ENCODE measurements at regions not wholly inside any gene's neighbourhood (a gene's known extent, or its start where the extent isn't known, plus 50 kb on each side); places are given as distances from the start of the nearest gene placed in this dataset.

GRCh38 chr5:136769900-136770684 is 404.7 kb upstream of the TRPC7 start (continued):
- TF ChIP-seq ZNF513 (tag by site-specific recombination; IDR thresholded peaks at IDR 0.05): no peak
- peak; percentile 50; the same call in 1 of the 2 replicates for TF ChIP-seq SCRT2 (tag by site-specific recombination; IDR thresholded peaks at IDR 0.05)
- TF ChIP-seq ZXDB (tag by site-specific recombination; IDR thresholded peaks at IDR 0.05): peak; percentile 77
- no peak for TF ChIP-seq ZEB2 (tag by site-specific recombination; IDR thresholded peaks at IDR 0.05)
- no peak for TF ChIP-seq ZNF138 (tag by site-specific recombination; IDR thresholded peaks at IDR 0.05; ENCODE audit: borderline replicate concordance)
- TF ChIP-seq ZIC2 (tag by site-specific recombination; IDR thresholded peaks at IDR 0.05): no peak
- TF ChIP-seq PRDM10 (tag by site-specific recombination; IDR thresholded peaks at IDR 0.05): no peak
- TF ChIP-seq PRDM2 (tag by site-specific recombination; IDR thresholded peaks at IDR 0.05; ENCODE audit: borderline replicate concordance): no peak
- no peak for TF ChIP-seq ZSCAN18 (tag by site-specific recombination; IDR thresholded peaks at IDR 0.05)
- no peak for TF ChIP-seq ZNF837 (tag by site-specific recombination; IDR thresholded peaks at IDR 0.05)
- TF ChIP-seq ZFP37 (tag by site-specific recombination; IDR thresholded peaks at IDR 0.05): no peak
- TF ChIP-seq ZNF324 (tag by site-specific recombination; IDR thresholded peaks at IDR 0.05): no peak
- 0 out of 2 replicates have a peak, but pooled peaks have one; percentile 33 for TF ChIP-seq ZBTB17 (tag by site-specific recombination; IDR thresholded peaks at IDR 0.05)
- no peak for TF ChIP-seq ZNF184 (tag by site-specific recombination; IDR thresholded peaks at IDR 0.05)
- no peak for TF ChIP-seq ZNF280C (tag by site-specific recombination; IDR thresholded peaks at IDR 0.05)
- TF ChIP-seq ZNF571 (tag by site-specific recombination; IDR thresholded peaks at IDR 0.05): no peak
- peak; percentile 72 for TF ChIP-seq GLIS1 (tag by site-specific recombination; IDR thresholded peaks at IDR 0.05)
- TF ChIP-seq ZNF37A (tag by site-specific recombination; IDR thresholded peaks at IDR 0.05): no peak
- TF ChIP-seq ZNF600 (tag by site-specific recombination; IDR thresholded peaks at IDR 0.05): no peak
- TF ChIP-seq ZNF654 (tag by site-specific recombination; IDR thresholded peaks at IDR 0.05; ENCODE audit: low read depth): peak; percentile 95
- TF ChIP-seq ZNF48 (tag by site-specific recombination; IDR thresholded peaks at IDR 0.05): no peak
- no peak for TF ChIP-seq ZNF423 (tag by site-specific recombination; IDR thresholded peaks at IDR 0.05)
- no peak for TF ChIP-seq PBX3 (CRISPR knock-in tag; IDR thresholded peaks at IDR 0.05)
- no peak for TF ChIP-seq ZNF121 (tag by site-specific recombination; IDR thresholded peaks at IDR 0.05)

Data from HEK293 (cell line).